ENCODE measurements at regions not wholly inside any gene's neighbourhood (a gene's known extent, or its start where the extent isn't known, plus 50 kb on each side); places are given as distances from the start of the nearest gene placed in this dataset.

- TF ChIP-seq CTCF (IDR thresholded peaks at IDR 0.05): no peak
- no peak for TF ChIP-seq POLR2A (IDR thresholded peaks at IDR 0.05)
Measured at GRCh38 chr2:38480617-38481016, 103.5 kb upstream of the ATL2 start.

All from right lobe of liver (tissue), 4 donors.